ENCODE measurements at regions not wholly inside any gene's neighbourhood (a gene's known extent, or its start where the extent isn't known, plus 50 kb on each side); places are given as distances from the start of the nearest gene placed in this dataset.
"Not testable (repeated sequence)": the region's sequence is repeated elsewhere in the genome, so short reads cannot be mapped to it uniquely, and the experiment has no call there.

DNA sequence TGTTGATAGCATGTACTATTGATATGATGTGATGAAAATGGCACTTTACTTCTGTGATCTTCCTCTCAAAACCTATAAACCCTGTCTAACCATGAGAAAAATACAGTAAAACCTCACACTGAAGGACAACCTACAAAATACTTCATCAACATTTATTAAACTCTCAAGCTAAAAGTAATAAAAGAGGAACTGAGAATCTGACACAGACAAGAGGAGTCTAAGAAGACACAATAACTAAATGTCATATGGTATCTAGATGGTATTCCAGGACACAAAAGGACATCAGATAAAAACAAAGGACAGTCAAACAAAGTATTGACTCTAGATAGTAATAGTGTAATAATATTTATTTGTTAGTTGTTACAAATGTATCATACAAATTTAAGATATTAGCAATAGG, 655.3 kb downstream of the SH3BGRL start:
- no peak for DNase-seq

DNA sequence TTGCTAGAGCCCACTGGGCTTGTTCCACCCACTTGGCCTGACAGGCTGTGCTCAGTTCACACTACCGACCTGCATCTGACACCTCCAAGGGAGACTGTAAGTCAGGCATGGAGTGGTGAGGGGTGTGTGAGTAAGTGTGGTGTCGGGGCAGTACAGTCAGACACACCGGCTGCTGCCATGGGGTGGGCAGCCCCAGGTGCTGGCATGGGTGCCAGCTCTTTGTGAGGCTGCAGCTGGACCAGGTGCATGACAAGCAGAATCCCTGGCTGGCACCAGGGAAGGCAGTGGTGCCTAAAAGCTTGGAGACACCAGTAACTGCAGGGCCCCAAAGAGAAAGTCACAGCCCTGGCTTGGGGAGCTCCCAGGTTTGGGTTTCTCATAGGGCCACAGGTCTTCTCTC, 665.0 kb downstream of the SH3BGRL start:
- no peak for DNase-seq

DNA sequence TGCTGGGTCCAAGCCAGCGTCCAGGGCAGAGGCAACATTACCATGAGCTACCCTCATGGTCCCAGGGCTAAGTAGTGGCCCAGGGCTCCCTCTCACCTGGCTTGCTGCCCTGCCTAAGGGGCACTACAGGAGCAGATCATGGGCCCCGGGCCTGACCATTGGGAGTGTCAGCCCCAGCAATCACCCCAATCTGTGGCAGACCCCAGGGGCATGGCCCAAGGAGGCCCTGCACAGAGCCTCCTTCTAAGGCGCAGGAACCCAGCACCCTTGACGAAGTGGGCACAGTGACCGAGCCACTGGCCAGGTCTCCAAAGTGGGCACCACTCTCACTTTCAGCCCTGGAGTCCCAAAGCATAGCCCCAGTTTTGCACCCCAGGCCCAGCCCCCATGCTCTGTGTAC, 667.1 kb downstream of the SH3BGRL start:
- no peak for DNase-seq

DNA sequence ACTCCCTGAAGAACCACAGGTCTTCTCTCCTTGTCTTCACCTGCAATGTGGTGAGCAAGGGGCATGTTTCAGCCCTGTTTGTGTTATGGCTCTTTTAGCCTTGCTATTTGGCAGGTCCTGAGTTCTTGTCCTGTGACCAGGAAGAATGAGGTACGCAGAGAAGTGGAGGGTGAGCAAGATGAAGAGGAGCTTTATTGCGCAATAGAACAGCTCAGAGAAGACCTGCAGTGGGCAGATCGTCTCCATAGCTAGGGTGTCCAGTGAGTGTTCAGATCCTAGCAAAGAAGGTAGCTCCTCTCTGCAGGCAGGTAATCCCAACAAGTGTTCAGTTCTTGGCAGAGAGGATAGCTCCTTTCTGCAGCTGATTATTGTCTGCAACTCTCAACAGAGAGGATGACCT, 672.9 kb downstream of the SH3BGRL start:
- DNase-seq: no peak

DNA sequence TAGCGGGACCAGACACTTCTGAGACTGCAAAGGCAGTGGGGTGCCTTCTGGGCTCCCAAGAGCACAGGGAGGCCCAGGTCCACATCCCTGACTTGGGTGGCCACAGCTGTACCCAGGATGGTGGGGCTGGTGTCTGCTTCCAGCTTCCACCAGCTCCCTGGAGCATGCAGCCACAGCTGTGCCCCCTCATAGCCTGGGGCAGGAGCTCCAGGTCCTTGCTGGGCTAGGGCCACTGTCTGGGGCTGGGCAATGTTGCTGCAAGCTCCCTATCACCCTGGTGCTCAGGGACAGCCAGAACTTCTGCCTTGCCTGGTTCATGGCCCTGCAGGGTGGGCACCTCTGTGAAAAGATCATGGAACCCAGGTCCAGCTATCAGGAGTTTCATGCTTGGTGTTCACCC, 673.9 kb downstream of the SH3BGRL start:
- DNase-seq: no peak

DNA sequence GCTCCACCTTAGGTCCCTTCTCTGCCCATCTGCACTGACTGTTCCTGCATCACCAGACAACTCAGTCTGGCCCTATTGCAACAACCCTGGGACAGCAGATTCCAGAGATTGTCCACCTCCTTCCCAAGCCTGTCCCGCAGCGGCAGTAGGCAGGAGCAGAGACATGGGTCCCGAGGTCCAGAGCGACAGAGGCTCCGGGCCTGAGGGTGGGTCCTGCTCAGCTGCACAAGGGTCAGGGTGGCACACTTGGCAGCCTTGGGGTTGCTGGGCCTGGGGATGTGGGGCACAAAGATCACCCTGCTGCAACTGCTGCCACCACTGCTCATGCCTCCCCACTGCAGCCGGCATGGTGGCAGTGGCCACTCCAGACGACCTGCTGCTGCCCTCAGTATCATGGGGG, 674.5 kb downstream of the SH3BGRL start:
- no peak for DNase-seq

DNA sequence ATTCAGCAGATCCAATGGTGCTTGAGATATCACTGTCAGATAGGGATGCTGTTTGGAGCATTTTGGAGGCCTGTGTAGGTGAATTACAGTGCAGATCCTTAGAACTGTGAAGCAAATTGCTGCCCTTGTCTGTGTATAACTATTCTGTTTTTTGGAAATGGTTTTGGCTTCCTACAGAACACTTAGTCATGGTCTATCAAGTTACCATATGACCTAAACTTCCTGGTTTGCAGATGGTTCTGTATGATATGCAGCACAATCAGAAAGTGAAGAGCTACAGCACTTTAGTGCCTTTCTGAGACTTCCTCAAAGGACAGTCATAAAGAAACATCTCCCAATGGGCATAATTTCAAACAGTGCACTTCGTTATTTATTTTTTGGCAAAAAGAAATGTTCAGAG, 688.6 kb downstream of the SH3BGRL start:
- no peak for DNase-seq

DNA sequence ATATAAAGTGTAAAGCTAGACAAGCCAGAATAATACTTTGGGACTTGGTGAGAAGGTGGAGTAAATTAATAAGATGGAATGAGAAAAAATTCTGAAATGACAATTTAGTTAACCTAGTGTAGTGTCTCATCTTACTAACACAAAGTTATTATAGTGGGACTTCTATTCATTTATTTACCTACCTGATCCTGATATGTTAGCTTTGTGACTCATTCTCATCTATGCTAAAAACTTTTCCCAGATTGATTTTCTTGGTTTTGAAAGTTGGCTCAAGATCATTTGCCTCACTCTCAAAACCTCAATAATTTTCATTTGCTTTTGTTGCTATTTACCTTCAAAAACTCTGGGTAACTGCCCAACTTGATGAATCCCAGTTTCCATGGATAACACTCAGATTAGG, 698.6 kb downstream of the SH3BGRL start:
- no peak for DNase-seq

DNA sequence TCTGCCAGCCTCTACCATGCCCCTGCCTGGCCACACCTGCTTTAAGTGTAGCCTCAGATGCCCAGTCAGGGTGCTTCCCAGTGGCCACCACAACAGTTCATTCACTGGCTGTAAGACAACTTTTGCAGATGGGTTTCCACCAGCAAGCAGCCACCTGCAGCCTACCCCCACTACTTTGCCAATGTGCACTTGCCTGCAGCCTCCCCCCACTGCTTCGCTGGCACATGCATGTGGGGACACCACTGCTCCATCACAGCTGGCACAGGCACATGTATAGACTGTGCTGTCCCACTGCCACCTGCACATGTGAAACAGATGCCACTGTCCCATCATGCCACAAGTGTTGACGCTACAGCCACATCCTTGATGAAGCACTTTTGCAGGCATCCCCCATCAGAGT, 723.9 kb downstream of the SH3BGRL start:
- no peak for DNase-seq

DNA sequence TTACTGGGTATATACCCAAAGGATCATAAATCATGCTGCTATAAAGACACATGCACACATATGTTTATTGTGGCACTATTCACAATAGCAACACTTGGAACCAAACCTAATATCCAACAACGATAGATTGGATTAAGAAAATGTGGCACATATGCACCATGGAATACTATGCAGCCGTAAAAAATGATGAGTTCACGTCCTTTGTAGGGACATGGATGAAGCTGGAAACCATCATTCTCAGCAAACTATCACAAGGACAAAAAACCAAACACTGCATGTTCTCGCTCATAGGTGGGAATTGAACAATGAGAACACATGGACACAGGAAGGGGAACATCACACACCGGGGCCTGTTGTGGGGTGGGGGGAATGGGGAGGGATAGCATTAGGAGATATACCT, 744.0 kb downstream of the SH3BGRL start:
- DNase-seq: not testable (repeated sequence)

DNA sequence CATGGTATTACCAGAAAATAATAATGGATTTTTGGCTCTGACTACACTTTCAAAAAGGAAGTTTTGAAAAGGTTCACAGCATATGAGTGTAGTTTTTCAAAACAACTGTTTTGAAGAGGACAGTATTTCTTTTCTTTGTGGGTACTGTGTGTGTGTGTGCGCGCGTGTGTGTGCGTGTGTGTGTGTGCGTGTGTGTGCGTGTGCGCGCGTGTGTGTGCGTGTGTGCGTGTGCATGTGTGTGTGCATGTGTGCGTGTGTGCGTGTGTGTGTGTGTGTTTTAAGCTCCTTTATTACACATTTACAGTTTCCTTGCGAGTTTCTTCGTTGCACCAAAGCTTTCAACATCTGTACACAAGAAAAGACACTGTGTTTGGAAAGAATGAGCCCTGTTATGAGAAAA, 755.4 kb downstream of the SH3BGRL start:
- DNase-seq: no peak

DNA sequence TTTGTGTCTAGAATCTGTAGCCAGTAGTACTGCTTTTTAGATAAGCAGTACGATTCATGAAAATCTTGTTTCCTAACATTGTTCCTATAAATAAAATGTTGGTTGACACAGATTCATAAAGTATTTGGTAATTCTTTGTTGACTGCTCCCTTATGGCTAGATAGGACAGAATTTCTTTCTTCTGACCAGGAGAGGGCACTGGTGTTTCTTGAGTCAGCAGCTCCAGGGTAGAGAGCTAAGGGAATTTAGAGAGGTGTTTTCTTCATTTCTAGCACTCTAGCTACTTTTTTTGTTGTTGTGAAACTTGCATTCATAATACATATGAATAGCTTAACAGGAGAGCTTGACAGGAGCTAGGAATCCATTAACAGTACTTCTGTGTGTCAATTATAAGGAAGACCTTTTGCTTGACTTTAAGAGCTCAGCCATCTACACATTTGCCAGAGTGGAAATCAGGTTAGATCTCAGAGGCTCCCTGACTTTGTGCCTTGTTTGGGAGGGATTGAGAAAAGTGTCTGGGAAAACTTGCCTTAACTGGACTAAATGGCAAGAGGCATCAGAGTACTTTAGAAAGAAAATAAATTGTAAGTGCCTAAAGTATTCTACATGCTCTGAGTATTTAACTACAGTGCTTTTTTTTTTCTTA, 756.1 kb downstream of the SH3BGRL start:
- DNase-seq: no peak

DNA sequence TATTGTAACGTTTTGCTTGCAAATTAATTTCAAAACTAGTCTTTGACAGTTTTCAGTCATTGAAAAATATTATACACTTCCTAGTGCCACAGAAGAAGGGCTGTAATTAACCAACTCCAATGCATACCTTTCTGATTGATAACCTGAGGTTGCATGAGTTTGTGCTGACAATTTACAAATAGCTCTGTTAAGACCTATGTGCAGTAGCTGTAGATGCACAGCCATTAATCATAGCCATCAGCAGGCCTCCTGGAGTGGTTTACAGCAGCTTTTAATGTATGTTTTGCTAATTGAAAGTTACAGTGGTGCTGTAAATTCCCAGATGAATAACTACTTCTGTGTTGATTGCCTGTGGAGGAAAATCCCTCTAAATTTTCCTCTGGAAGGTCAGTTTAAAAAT, 758.1 kb downstream of the SH3BGRL start:
- DNase-seq: no peak

DNA sequence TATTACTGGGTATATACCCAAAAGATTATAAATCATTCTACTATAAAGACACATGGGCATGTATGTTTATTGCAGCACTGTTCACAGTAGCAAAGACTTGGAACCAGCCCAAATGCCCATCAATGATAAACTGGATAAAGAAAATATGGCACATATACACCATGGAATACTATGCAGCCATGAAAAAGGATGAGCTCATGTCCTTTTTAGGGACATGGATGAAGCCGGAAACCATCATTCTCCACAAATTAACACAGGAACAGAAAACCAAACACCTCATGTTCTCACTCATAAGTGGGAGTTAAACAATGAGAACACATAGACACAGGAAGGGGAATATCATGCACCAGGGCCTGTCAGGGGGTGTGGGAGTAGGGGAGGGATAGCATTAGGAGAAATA, 772.5 kb downstream of the SH3BGRL start:
- DNase-seq: not testable (repeated sequence)

DNA sequence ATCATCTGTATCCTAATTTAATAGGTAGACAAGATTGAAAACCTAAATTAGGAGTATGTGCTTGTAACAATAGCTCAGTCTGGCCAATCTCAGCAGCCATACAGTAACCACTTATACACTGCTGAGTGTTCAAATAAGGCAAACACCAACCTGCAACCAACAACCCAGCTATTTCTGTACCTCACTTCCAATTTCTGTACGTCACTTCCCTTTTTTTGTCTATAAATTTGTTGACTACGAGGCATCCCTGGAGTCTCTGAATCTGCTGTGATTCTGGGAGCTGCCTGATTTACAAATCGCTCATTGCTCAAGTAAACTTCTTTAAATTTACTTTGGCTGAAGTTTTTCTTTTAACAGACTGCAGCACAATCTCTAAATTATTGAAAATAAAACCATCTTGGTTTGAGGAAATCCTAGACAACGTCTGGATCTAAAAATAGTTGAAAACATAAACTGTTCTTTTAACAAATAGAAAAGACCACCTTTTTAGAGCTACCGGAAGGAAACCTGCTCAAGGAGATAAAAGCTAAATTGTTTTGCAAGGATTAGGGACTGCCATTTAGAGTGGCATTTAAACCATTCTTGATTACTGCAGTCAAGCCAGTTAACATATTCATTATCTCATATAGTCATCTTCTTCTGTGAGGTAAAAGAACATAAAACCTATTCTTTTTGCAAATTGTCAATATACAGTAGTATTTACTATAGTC, 778.1 kb downstream of the SH3BGRL start:
- no peak for DNase-seq

DNA sequence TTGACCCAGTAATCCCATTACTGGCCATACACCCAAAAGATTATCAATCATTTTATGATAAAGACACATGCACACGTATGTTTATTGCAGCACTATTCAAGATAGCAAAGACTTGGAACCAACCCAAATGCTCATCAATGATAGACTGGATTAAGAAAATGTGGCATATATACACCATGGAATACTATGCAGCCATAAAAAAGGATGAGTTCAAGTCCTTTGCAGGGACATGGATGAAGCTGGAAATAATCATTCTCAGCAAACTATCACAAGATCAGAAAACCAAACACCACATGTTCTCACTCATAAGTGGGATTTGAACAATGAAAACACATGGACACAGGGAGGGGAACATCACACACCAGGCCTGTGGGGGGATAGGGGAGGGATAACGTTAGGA, 785.3 kb downstream of the SH3BGRL start:
- DNase-seq: not testable (repeated sequence)

DNA sequence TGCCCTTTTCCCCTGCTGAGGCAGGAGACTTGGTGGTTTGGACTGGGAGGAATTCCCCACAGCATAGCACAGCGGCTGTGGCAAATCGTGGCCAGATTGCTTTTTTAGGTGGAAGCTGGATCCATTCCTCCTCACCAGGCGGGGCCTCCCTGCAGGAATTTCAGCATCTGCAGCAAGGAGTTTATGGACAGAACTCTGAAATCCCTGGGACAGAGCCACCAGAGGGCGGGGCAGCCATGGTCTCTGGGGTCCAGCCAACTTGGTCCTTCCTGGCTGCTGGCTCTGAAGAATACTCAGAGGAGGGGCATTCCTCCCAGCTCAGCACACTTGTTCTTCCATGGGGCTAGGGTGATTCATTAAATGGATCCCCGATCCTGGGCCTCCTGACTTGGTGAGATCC, 794.3 kb downstream of the SH3BGRL start:
- no peak for DNase-seq

DNA sequence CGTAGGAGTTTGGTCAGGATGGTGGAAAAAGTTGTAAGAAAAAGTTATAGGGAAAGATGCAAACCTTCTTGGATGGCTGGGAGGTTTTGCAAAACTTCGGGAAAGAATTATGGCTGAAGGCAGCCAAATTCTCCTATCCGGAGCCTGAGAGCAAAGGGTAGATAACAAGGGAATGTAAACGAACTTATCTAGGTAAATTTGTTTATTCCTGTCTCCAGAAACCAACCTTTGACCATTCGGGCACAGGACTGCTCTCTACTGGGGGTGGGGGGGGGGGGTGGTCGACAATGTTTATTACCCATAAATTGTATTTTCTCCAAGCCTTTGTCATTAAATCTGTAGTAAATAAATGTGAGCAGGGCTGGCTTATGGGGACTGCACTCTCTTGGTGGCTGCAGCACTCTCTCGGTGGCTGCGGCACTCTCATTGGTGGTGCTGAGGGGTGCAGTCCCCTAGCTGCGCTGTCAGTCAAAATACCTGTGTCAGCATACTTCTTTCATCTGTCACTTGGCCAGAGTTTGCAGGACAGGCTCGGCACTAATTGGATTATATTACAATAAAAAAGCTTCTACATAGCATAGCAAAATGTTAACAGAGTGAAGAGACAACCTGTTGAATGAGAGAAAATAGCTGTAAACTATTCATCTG, 827.8 kb downstream of the SH3BGRL start:
- no peak for DNase-seq

DNA sequence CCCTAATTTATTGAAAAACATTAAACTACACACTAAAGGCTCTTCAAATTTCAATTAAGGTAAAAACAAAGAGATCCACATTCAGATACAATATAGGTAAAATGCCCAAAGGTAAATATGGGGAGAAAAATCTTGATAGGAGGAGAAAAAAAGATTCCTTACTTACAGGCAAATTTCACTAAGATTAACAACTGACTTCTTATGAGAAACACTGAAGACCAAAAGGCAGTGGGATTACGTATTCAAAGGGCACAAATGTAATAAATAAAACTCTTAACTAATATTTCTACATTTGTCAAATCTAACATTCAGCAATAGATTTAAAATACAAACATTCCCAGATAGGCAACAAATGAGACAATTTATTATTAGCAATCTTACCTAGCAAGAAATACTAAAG, 829.3 kb downstream of the SH3BGRL start:
- DNase-seq: no peak

DNA sequence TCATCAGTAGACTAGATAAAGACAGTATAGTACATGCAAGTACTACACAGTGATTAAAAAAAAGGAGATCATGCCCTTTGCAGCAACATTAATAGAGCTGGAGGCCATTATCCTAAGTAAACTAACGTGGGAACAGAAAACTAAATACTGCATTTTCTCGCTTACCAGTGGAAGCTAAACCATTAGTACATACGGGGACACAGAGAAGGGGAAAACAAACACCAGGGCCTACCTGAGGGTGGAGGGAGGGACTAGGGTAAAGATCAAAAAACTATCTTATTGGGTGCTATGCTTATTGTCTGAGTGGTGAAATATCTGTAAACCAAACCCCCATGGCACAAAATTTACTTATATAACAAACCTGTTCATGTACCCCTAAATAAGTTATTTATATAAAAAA, 836.9 kb downstream of the SH3BGRL start:
- no peak for DNase-seq

DNA sequence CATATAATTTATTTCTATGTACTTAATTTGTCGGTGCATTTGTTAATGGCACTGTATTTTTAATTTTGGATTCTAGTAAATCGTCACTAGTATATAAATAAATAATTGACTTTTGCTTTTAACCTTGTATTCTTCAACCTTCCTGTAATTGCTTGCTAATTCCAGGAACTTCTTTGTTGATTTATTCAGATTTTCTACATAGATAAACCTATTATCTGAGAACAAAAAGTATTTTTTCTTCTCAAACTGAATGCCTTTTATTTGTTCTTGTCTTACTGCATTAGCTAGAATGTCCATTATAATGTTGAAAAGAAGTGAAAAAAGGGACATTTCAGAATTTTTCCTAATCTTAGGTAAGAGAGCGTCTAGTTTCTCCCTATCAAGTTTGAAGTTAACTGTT, 839.1 kb downstream of the SH3BGRL start:
- DNase-seq: no peak

DNA sequence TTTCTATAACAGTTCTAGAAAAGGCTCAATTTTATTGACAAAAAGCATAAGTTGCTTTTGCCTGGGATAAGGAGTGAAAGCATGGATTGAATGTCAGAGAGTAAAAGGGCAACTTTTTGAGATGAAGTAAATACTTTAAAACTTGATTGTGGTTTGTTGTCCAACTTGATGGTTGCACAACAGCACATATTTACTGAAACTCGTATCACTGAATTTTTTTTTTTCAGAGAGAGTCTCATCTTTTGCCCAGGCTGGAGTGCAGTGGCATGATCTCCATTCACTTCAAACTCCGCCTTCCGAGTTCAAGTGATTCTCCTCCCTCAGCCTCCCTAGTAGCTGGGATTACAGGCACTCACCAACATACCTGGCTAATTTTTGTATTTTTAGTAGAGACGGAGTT, 856.8 kb downstream of the SH3BGRL start:
- DNase-seq: no peak

DNA sequence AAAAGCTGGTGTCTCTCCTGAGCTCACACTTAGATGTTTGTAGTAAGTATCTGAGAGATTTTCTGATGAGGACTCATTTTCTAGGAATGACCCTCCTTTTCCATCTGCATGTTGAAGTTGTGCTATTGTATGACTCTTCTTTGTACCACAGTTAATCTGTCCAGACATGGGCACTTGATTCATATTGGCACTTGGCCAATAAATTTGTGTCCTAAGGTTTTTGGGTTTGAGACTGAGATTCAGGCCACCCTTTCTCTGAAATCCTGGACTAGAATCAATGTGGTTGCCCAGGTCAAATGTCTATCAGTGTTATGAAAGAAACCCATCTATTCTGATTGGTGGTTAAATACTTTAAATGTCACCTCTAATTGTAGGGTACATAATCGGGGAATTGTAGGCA, 869.0 kb downstream of the SH3BGRL start:
- no peak for DNase-seq

DNA sequence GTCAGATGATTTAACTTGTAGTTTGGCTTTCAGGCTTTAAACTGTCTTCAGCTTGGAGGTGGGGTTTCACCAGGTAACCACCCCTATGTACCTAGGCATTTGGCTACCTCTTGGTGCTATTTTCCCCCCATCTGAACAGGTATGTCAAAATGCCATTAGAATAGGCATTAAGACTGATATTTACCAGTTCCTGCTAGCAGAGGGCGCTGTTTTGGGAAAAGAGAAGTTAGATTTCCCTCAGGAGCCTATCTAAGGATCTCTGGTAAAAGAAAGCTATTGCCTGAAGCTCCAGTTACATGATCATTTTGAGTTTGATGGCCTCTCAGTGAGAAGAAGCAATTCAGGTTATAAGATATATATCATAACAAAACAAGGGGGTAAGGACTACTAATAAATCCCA, 879.1 kb downstream of the SH3BGRL start:
- DNase-seq: no peak

DNA sequence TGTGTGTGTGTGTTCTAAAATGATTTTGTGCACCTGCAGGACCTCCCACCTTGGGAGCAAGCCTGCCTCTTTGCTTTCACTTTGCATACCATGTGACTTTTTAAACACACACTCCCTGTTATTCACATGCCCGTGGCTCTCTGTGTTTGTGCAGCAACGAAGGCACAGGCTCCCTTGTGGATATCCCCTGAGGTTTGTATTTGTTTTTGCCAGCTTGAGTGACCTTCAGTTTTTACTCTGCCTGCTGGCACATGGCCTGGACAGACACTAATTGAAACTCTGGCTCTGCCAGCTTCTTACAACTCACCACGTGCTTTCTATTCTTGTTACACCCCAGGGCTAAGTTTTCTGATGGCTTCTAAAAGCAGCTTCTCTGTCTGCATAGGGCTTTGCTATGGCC, 885.8 kb downstream of the SH3BGRL start:
- no peak for DNase-seq
